ENCODE measurements at regions not wholly inside any gene's neighbourhood (a gene's known extent, or its start where the extent isn't known, plus 50 kb on each side); places are given as distances from the start of the nearest gene placed in this dataset.

DNA sequence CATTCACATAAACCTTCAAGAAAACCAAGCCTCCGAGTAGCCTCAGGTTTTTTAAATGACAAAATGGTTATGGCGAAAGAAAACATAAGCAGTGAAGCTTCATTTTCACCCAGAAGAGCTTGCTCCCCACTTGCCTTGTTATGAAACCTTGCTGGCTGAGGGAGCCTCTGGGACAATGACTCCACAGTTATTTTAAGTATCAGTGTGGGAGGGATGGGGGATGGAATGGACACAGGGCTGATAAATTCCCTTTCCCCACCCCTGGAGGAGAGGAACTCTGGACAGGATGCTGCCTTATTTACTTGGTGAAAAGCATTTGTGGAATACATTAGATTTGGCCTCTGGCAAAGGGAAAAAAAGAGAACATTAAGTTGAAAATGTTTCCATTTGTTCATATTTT, 220.7 kb upstream of the CNKSR2 start:
- TF ChIP-seq BHLHE40 (IDR thresholded peaks at IDR 0.05; ENCODE audit: low read depth, low read length) (no peak), POLR2A (IDR thresholded peaks at IDR 0.05; ENCODE audit: low read depth, low read length) (no peak), RAD21 (IDR thresholded peaks at IDR 0.05; ENCODE audit: low read length) (no peak), CHD1 (IDR thresholded peaks at IDR 0.05; ENCODE audit: low read depth, low read length) (no peak), MAZ (IDR thresholded peaks at IDR 0.05; ENCODE audit: borderline replicate concordance, low read depth, low read length) (no peak)
- TF ChIP-seq, protein P1, sequence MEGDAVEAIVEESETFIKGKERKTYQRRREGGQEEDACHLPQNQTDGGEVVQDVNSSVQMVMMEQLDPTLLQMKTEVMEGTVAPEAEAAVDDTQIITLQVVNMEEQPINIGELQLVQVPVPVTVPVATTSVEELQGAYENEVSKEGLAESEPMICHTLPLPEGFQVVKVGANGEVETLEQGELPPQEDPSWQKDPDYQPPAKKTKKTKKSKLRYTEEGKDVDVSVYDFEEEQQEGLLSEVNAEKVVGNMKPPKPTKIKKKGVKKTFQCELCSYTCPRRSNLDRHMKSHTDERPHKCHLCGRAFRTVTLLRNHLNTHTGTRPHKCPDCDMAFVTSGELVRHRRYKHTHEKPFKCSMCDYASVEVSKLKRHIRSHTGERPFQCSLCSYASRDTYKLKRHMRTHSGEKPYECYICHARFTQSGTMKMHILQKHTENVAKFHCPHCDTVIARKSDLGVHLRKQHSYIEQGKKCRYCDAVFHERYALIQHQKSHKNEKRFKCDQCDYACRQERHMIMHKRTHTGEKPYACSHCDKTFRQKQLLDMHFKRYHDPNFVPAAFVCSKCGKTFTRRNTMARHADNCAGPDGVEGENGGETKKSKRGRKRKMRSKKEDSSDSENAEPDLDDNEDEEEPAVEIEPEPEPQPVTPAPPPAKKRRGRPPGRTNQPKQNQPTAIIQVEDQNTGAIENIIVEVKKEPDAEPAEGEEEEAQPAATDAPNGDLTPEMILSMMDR (conservative IDR thresholded peaks at IDR 0.05; ENCODE audit: low read depth, low read length), result no peak

Data from IMR-90 (cell line).